ENCODE measurements at regions not wholly inside any gene's neighbourhood (a gene's known extent, or its start where the extent isn't known, plus 50 kb on each side); places are given as distances from the start of the nearest gene placed in this dataset.

DNA sequence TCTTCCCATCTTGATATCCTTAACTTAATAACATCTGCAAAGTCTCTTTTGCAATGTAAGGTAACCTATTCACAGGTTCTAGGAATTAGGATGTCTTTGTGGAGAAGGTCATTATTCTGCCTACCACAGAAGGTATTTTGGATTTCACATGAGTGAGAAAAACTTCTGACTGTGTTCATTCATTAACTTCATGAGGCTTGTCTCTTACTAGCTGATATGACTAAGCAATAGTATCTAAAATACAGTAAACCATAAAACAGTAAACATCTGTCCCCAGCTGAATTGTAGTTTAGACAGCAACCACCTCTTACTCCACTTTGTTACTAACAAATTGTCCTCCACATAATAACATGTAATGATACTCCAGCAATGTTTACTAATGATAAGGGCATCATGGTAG, 198.1 kb downstream of the SEC23A start:
- no peak for DNase-seq (ENCODE audit: low read depth in 3 of 3, low spot score in 1 of 3)

DNA sequence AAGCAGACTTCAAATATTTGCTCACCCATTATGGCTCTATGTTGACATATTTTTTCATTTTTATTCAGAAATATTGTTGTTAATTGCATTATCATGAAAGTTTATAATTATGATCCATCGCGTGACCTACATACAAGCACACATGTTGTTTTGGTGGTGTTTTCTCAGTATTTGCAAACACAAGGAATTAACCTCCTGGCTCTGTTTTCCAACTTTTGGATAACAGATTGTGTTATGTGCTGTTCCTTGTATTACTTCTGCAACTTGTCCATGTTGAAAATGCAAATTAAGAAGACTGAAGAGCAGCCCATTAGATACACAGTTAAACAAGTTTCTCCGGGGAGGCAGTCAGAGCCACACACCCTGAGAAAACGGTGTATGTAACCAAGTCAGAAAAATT, 201.2 kb downstream of the SEC23A start:
- no peak for DNase-seq (ENCODE audit: low read depth in 3 of 3, low spot score in 1 of 3)

- DNase-seq (ENCODE audit: low read depth in 3 of 3, low spot score in 1 of 3), result no peak
Measured at GRCh38 chr14:38900887-38901286, 202.1 kb downstream of the SEC23A start.

DNA sequence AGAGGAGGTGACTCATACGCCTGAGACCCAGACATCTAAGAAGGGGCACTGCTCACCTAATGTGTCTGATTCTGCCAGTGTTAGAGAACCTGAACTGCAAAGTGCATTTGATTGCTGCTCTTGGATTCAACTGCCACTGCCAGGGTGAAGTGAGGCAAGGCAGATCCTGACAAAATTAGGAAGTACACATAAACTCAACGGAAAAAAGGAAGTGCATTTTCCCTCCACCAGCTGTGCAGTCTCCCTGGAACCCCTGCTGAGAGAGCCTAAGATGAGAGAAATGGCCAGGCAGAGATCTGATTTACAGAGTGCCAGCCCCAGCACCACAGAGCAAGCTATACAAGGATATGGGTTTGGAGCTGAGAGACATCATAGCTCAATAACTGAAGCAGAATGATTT, 215.3 kb downstream of the SEC23A start:
- DNase-seq (ENCODE audit: low read depth in 3 of 3, low spot score in 1 of 3), result no peak

- no peak for DNase-seq (ENCODE audit: low read depth in 3 of 3, low spot score in 1 of 3)
Measured at GRCh38 chr14:38884109-38884508, 218.9 kb downstream of the SEC23A start.

- no peak for DNase-seq (ENCODE audit: low read depth in 3 of 3, low spot score in 1 of 3)
Measured at GRCh38 chr14:38883127-38883526, 219.9 kb downstream of the SEC23A start.

DNA sequence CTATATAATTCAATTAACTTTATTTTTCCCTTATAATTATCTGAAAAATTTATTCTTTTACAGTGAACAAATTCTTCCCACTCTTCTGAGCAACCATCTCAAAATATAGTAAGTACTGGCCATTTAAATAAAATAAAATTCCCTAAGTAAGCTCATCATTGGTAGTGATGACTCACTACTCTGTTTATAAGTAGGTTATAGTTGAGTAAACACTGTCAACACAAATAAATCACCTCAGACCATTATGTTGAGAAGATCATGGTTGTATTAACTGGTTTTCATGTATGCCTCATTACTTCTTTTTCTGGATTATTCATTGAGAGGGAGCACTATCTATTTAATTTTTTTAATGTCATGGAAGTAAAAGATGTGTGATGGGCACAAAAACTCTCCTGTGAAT, 220.5 kb downstream of the SEC23A start:
- DNase-seq (ENCODE audit: low read depth in 3 of 3, low spot score in 1 of 3), result no peak

DNA sequence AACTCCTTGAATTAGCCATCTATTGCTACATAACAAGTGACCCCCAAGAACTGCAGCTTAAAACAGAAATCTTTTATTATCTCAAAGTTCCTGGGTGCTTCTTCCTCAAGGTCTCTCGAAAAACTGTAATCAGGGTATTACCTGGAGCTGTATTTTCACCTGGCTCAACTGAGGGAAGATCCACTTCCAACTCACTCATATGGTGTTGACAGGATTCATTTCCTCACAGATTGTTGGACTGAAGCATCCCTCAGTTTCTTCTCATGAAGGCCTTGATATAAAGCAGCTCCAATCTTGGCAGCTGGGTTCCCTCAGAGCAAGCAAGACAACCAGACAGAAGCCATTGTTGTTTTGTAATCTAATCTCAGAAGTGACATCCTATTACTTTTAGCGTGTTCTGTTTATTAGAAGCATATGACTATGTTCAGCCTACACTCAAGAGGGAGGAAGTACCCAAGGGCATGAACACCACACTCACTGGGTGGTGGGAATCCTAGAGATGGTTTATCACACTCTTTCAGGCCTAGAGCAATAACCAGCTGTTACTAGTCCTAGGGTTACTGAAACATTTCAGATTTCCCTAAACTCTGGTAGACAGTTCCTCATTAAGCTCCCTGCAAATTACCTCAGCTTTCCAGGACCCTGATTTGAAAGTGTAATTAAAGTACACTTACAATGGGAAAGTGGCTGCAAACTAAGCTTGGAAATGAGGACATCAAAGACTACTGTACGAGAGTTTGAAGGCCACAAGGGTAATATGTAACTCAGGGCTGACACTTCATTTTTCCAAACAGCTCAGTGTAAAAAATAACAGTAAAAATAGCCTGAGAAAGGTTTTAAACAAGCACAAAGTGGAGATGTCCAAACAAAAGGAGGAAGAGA, 222.2 kb downstream of the SEC23A start:
- no peak for DNase-seq (ENCODE audit: low read depth in 3 of 3, low spot score in 1 of 3)

GRCh38 chr14:38877744-38878388, 225.2 kb downstream of the SEC23A start:
- DNase-seq (ENCODE audit: low read depth in 3 of 3, low spot score in 1 of 3), result no peak

- DNase-seq (ENCODE audit: low read depth in 3 of 3, low spot score in 1 of 3), result no peak
Measured at GRCh38 chr14:38874721-38875120, 228.3 kb downstream of the SEC23A start.

- no peak for DNase-seq (ENCODE audit: low read depth in 3 of 3, low spot score in 1 of 3)
Measured at GRCh38 chr14:38873941-38874612, 229.0 kb downstream of the SEC23A start.

DNA sequence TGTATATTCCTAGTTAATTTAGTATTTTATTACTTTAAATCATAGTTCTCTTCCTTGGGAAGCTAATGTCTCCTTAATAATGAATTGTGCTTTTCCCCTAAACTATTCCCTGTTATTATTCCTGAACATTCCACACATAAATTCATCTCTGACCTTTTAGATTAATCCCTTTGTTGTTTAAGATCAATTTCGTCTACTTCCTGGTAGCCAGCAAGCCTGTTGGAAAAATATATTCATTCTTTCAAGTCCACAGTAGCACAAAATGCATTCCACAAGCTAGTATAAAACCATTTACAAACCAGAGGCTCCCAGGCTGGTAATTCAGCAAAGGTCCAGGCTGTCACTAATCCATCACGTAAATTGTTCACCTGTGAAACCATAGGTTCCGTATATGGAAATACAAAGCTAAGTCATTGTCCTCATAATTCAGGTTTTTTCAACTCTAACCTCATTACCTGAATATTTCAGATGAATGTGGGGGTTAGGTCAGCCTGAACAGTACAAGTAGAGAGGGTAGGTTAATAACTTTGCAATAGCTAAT, 232.7 kb downstream of the SEC23A start:
- DNase-seq (ENCODE audit: low read depth in 3 of 3, low spot score in 1 of 3), result no peak

DNA sequence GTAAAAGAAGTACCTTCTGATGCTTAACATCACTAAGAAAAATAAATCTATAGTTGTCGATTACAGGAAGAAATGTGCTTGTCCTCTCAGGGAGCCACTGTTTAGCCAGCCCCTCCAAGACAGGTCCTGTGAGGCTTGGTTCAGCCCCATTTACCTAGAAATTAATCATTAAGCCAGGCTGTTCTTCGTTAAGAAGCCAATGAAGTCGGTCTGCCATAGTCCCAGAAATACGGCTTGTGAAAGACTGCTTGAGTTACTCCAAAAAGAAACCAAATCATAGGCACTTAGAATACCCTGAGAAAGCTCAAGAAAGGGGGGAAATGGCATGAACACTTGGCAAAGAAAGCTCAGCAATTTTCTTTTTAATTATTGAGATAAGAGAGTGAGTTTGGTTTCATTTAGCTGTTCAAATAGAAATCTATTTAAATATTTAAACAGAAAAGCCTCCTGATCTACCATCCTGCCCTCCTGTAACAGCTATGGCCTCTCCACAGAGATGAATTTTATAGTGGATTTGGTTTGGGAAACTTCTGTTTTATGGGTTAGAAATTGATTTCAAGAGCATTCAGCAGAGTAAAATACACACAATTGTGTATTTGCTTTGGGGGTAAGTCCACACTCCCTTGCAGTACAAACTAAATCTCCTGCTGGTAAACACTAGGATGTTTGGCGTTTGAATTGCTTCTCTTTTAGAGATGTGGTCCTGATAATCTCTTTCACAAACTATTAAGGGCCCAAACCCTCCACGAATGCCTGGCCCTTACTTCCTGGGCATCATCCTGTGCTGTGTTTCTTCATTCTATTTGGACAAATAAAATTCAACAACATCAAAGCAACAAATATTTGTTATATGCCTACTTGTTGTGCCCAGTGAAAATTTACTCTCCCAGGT, 234.4 kb downstream of the SEC23A start:
- no peak for DNase-seq (ENCODE audit: low read depth in 3 of 3, low spot score in 1 of 3)

DNA sequence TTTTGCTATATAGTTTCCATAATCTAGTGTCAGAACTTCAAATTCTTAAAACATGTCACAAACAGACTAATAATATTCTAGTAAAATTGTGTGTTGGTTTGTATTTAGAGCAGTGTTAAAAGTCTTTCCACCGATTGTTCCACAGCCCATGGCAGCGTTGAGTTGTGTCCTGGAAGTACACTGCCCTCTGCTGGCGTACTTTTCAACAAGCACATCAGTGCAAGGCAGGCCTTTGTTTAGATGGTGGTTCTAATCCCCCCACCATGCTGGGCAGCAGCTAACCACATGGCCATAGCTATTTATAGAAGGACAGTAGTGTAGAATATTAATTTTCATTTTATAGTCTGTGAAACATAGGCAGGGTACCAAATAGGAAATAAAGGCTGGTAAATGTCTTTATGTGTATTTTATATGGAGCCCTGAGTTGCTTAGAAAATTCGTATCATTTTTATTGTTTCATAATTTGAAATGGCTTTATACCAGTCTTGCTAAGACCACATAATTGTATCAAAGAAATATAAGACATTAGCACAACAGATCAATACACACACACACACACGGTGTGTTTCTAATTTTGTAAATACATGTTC, 235.4 kb downstream of the SEC23A start:
- DNase-seq (ENCODE audit: low read depth in 3 of 3, low spot score in 1 of 3), result peak in 1 of 3 donors; percentile 0

DNA sequence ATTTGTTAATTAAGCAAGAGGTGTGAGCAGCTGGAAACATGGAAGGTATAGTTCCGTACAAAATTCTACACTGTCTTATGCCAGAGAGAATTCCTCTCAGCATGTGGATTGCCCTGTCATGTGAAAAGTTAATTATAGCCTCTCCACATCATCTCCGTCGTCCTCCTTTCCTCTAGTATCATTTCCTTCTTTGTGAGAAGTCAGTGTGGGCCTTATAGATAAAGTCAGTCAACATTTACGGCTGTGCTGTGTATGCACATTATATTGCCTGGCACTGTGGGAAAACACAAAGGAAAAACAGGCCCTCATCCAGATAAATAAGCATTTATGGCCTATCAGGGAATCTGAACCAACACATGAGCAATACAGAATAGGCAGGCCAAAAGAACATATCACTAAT, 236.6 kb downstream of the SEC23A start:
- no peak for DNase-seq (ENCODE audit: low read depth in 3 of 3, low spot score in 1 of 3)

DNA sequence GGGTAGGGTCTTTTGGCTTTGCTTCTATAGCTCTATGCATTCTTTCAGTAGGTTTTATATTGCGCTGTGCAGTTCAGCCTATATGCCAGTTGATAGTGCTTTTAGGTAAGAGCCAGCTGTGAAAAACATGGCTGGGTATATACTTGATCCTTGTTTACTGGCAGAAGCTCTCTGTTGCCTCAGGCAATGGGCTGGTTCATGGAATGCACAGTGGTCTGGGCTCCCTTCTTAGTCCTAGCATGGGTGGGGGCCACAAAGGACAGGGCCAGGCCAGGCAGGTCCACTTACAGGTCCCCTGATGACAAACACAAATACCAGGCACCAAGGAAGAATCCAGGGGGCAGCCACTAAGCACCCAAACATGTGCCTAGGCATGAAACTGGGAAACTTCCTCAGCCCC, 240.7 kb downstream of the SEC23A start:
- no peak for DNase-seq (ENCODE audit: low read depth in 3 of 3, low spot score in 1 of 3)

DNA sequence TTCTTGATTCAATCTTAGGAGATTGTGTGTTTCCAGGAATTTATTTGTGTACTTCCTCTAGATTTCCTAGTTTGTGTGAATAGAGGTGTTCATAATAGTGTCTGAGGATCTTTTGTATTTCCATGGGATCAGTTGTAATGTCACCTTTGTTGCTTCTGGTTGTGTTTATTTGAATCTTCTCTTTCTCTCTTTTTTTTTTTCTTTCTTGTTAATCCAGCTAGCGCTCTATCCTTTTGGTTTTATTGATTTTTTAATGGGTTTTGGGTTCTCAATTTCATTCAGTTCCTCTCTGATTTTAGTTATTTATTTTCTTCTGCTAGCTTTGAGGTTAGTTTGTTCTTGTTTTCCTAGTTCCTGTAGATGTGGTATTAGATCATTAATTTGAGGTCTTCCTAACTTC, 242.5 kb downstream of the SEC23A start:
- DNase-seq (ENCODE audit: low read depth in 3 of 3, low spot score in 1 of 3), result no peak

- no peak for DNase-seq (ENCODE audit: low read depth in 3 of 3, low spot score in 1 of 3)
Measured at GRCh38 chr14:38856798-38857197, 246.2 kb downstream of the SEC23A start.

- DNase-seq (ENCODE audit: low read depth in 3 of 3, low spot score in 1 of 3), result no peak
Measured at GRCh38 chr14:38855513-38855912, 247.5 kb downstream of the SEC23A start.

DNA sequence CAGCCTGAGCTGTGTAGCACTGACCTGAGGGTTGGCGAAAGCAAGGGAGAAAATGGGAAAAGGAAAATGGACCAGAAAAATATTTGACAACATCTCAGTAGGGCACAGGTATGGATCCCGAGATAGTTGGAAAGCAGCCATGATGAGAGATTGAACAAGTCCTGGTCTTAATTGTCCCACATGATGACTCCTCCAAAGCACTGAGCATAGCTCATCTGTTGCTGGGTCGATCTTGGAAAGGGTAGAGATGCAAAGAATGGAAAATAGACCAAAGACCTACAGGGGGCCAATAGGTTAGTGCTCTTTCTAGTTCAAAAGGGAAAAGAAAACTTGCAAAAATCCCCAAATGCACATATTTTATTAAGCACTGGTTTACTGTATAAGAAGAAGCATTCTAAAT, 251.9 kb downstream of the SEC23A start:
- DNase-seq (ENCODE audit: low read depth in 3 of 3, low spot score in 1 of 3), result no peak
